ENCODE measurements at regions not wholly inside any gene's neighbourhood (a gene's known extent, or its start where the extent isn't known, plus 50 kb on each side); places are given as distances from the start of the nearest gene placed in this dataset.

DNA sequence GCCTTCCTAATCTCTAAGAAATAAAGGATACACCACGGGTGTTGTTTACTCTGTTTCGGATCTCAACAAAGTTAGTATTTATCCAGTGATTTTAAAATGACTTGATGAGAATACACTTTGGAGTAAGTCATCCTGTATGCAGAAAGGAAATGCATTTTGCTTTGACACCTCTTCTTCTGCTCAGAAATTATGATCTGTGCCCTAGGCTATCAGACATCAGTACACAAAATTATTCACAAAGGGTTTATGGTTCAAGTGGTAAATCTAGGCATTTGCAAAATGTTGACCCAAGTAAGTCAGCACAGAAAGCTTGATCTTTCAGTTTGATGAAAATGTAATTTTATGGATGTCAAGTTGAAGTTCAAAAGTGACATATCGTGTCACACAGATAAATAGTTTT is 248.5 kb downstream of the ATP23 start:
- DNase-seq (no peak), ATAC-seq (ENCODE audit: low read depth) (no peak)
- no peak overlapping the region for H2AK5ac ChIP-seq (ENCODE audit: low read depth, low read length)
- no CpG with 5 or more reads among the region's 3 CpGs for WGBS, 2 experiments (ENCODE audit: extremely low coverage in 2 of 2, insufficient read length in 1 of 2)
- no peak overlapping the region for H3K56ac ChIP-seq (ENCODE audit: extremely low read depth, insufficient read depth, low read length)
- H2AFZ ChIP-seq (replicated peaks; ENCODE audit: low read length, poor library complexity) = no peak overlapping the region
- no peak overlapping the region for H2AK9ac ChIP-seq (replicated peaks; ENCODE audit: low read depth, low read length, poor library complexity)
- ChIA-PET CTCF (no interaction called here), POLR2A (ENCODE audit: unreplicated experiment) (no interaction called here)
- no peak overlapping the region for H3K23ac ChIP-seq (ENCODE audit: low read depth, low read length)
- no peaks in the 10 kb centered on the region for H3K9me3 ChIP-seq (ENCODE audit: control insufficient read depth, insufficient read depth, low read length)
- no peak overlapping the region for H4K8ac ChIP-seq (ENCODE audit: low read depth in 2 of 2, low read length in 2 of 2)
- no peak overlapping the region for H3K9ac ChIP-seq (ENCODE audit: low read depth, low read length)
- no peaks in the 10 kb centered on the region for H3K4me1 ChIP-seq (ENCODE audit: control insufficient read depth, insufficient read depth, low read length)
- H2BK120ac ChIP-seq (ENCODE audit: low read depth, low read length) = no peak overlapping the region
- no peak overlapping the region for H4K91ac ChIP-seq (ENCODE audit: insufficient read depth, low read depth, low read length)
- no peaks in the 10 kb centered on the region for H3K27me3 ChIP-seq (ENCODE audit: control insufficient read depth, insufficient read depth, low read length)
- H3K36me3 ChIP-seq (ENCODE audit: control insufficient read depth, insufficient read depth, low read length) = no peaks in the 10 kb centered on the region
- H3K14ac ChIP-seq (replicated peaks; ENCODE audit: low read depth, low read length) = no peak overlapping the region
- H4K20me1 ChIP-seq (ENCODE audit: insufficient read depth, low read length) = no peaks in the 10 kb centered on the region
- no peak overlapping the region for H3K4me3 ChIP-seq (ENCODE audit: insufficient read depth, low read depth, low read length)
- no peak overlapping the region for H3K4ac ChIP-seq (ENCODE audit: low read depth, low read length)
- no peaks in the 10 kb centered on the region for H3K79me1 ChIP-seq (ENCODE audit: low read depth in 1 of 2, low read length in 2 of 2)
- H2BK5ac ChIP-seq (ENCODE audit: low read depth, low read length, poor library complexity, severe bottlenecking) = no peak overlapping the region
- TF ChIP-seq, protein P1, sequence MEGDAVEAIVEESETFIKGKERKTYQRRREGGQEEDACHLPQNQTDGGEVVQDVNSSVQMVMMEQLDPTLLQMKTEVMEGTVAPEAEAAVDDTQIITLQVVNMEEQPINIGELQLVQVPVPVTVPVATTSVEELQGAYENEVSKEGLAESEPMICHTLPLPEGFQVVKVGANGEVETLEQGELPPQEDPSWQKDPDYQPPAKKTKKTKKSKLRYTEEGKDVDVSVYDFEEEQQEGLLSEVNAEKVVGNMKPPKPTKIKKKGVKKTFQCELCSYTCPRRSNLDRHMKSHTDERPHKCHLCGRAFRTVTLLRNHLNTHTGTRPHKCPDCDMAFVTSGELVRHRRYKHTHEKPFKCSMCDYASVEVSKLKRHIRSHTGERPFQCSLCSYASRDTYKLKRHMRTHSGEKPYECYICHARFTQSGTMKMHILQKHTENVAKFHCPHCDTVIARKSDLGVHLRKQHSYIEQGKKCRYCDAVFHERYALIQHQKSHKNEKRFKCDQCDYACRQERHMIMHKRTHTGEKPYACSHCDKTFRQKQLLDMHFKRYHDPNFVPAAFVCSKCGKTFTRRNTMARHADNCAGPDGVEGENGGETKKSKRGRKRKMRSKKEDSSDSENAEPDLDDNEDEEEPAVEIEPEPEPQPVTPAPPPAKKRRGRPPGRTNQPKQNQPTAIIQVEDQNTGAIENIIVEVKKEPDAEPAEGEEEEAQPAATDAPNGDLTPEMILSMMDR (conservative IDR thresholded peaks at IDR 0.05; ENCODE audit: low read depth, low read length) = no peak
- TF ChIP-seq MAFK (IDR thresholded peaks at IDR 0.05; ENCODE audit: low read depth, low read length) (no peak), MXI1 (IDR thresholded peaks at IDR 0.05; ENCODE audit: borderline replicate concordance, low read depth, low read length) (no peak), CHD1 (IDR thresholded peaks at IDR 0.05; ENCODE audit: low read depth, low read length) (no peak), CEBPB (IDR thresholded peaks at IDR 0.05; ENCODE audit: low read depth, low read length) (no peak), RCOR1 (IDR thresholded peaks at IDR 0.05; ENCODE audit: insufficient replicate concordance, low read length) (no peak)
- TF ChIP-seq, protein P2, sequence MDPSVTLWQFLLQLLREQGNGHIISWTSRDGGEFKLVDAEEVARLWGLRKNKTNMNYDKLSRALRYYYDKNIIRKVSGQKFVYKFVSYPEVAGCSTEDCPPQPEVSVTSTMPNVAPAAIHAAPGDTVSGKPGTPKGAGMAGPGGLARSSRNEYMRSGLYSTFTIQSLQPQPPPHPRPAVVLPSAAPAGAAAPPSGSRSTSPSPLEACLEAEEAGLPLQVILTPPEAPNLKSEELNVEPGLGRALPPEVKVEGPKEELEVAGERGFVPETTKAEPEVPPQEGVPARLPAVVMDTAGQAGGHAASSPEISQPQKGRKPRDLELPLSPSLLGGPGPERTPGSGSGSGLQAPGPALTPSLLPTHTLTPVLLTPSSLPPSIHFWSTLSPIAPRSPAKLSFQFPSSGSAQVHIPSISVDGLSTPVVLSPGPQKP (IDR thresholded peaks at IDR 0.05; ENCODE audit: borderline replicate concordance, low read depth, low read length) = no peak
- H3K18ac ChIP-seq (ENCODE audit: low read depth, low read length) = no peak overlapping the region
- H3K27ac ChIP-seq (ENCODE audit: insufficient read depth, low read length) = no peak overlapping the region
- no peak overlapping the region for H4K5ac ChIP-seq (ENCODE audit: low read depth, low read length)
- H3K9me1 ChIP-seq (ENCODE audit: insufficient read depth, low read length) = no peaks in the 10 kb centered on the region
- intact Hi-C loops (cut with micrococcal nuclease) = no loop called here
- dilution Hi-C loops (cut with HindIII; ENCODE audit: low sequenced_read_pairs, unreplicated experiment) = no loop called here
- no peak overlapping the region for H3K4me2 ChIP-seq (ENCODE audit: low read depth, low read length)
- BruUV-seq (replicated peaks) = no TSS peak
- no peak overlapping the region for H2BK15ac ChIP-seq (ENCODE audit: low read depth, low read length)
- H2BK20ac ChIP-seq (ENCODE audit: low read depth, low read length) = no peak overlapping the region
- in situ Hi-C loops (cut with MboI; ENCODE audit: low sequenced_read_pairs) = no loop called here
